Fibroblast of lung (primary cell): ENCODE measurements at regions not wholly inside any gene's neighbourhood (a gene's known extent, or its start where the extent isn't known, plus 50 kb on each side); places are given as distances from the start of the nearest gene placed in this dataset.
"Not testable (repeated sequence)": the region's sequence is repeated elsewhere in the genome, so short reads cannot be mapped to it uniquely, and the experiment has no call there.

Experiments used
- DNase-seq, 2 donors: peaks; one replicate each; pipeline versions ENCODE4 v3.0.0 to v3.0.0-alpha.2; 2010; ENCODE audit warnings: low read depth in 2 of 2
- H2AFZ ChIP-seq: 2 replicates; pipeline ENCODE4 v1.5.1; 2012; ENCODE audit warnings: low read length, control low read depth, inconsistent platforms
- H3K27ac ChIP-seq: 2 replicates; pipeline ENCODE4 v1.5.1; 2011; ENCODE audit warnings: low read length, control low read depth; ENCODE audit not compliant: insufficient read depth
- H3K27me3 ChIP-seq: 2 replicates; pipeline ENCODE4 v1.5.1; 2011; ENCODE audit warnings: mild to moderate bottlenecking, low read length; ENCODE audit not compliant: control insufficient read depth, insufficient read depth
- H3K36me3 ChIP-seq: 2 replicates; pipeline ENCODE4 v1.5.1; 2011; ENCODE audit warnings: low read length; ENCODE audit not compliant: control insufficient read depth, insufficient read depth
- H3K4me1 ChIP-seq: 2 replicates; pipeline ENCODE4 v1.5.1; 2011; ENCODE audit warnings: low read length; ENCODE audit not compliant: control insufficient read depth, insufficient read depth; ENCODE audit errors: extremely low read depth
- H3K4me2 ChIP-seq: 2 replicates; pipeline ENCODE4 v1.5.1; 2011; ENCODE audit warnings: low read length, control low read depth; ENCODE audit not compliant: insufficient read depth; ENCODE audit errors: extremely low read depth
- H3K4me3 ChIP-seq, 4 experiments: fragments of 200-600 bp in 1 of 4; sonication (generic) in 1 of 4; replicated peaks in 1 of 4; 2 replicates each; pipeline ENCODE4 v1.5.1; 2011 to 2016; ENCODE audit warnings: low read length in 4 of 4, low read depth in 3 of 4, mild to moderate bottlenecking in 3 of 4, control low read depth in 2 of 4, inconsistent platforms in 1 of 4, mixed read lengths in 1 of 4; ENCODE audit not compliant: insufficient read depth in 1 of 4; ENCODE audit errors: control extremely low read depth in 1 of 4
- H3K79me2 ChIP-seq: 2 replicates; pipeline ENCODE4 v1.5.1; 2012; ENCODE audit warnings: mild to moderate bottlenecking, low read length, inconsistent platforms; ENCODE audit not compliant: control insufficient read depth, insufficient read depth
- H3K9ac ChIP-seq: 2 replicates; pipeline ENCODE4 v1.5.1; 2011; ENCODE audit warnings: mild to moderate bottlenecking, low read length, control low read depth; ENCODE audit not compliant: insufficient read depth
- H3K9me3 ChIP-seq: 2 replicates; pipeline ENCODE4 v1.5.1; 2012; ENCODE audit warnings: low read depth, low read length; ENCODE audit not compliant: control insufficient read depth, insufficient read depth
- H4K20me1 ChIP-seq: 2 replicates; pipeline ENCODE4 v1.5.1; 2011; ENCODE audit warnings: low read length; ENCODE audit not compliant: control insufficient read depth, insufficient read depth; ENCODE audit errors: extremely low read depth
- CTCF ChIP-seq, 2 donors: IDR thresholded peaks in 1 of 2; conservative IDR thresholded peaks in 1 of 2; 1 replicate in 1 of 2; 2 replicates in 1 of 2; pipeline ENCODE4 v1.5.1; 2011 to 2012; ENCODE audit warnings: low read length in 2 of 2, control low read depth in 1 of 2, inconsistent platforms in 1 of 2, low read depth in 1 of 2, mild to moderate bottlenecking in 1 of 2
- EZH2 ChIP-seq: IDR thresholded peaks from 2 replicates; pipeline ENCODE4 v1.5.1; 2012; ENCODE audit warnings: low read length, control low read depth, mild to moderate bottlenecking; ENCODE audit errors: missing control alignments

GRCh38 chr7:32788174-32788573, 103.4 kb downstream of the KBTBD2 start:
- not testable (repeated sequence) for DNase-seq, H3K27ac ChIP-seq, H3K4me3 ChIP-seq

GRCh38 chr7:32785365-32785944, 106.1 kb downstream of the KBTBD2 start:
- H4K20me1 ChIP-seq, DNase-seq, H3K4me2 ChIP-seq, H3K9me3 ChIP-seq, H3K4me1 ChIP-seq, H3K27ac ChIP-seq, H2AFZ ChIP-seq, H3K79me2 ChIP-seq, H3K27me3 ChIP-seq, H3K36me3 ChIP-seq, H3K4me3 ChIP-seq, H3K9ac ChIP-seq: not testable (repeated sequence)

More at GRCh38 chr7:32788174-32788573, 103.4 kb downstream of the KBTBD2 start:
- not testable (repeated sequence) for H3K36me3 ChIP-seq, H3K4me2 ChIP-seq, H3K27me3 ChIP-seq, H2AFZ ChIP-seq, H3K4me1 ChIP-seq, H3K79me2 ChIP-seq, H3K9ac ChIP-seq, H4K20me1 ChIP-seq, H3K9me3 ChIP-seq

GRCh38 chr7:32779895-32780294, 111.7 kb downstream of the KBTBD2 start:
- not testable (repeated sequence) for H3K9me3 ChIP-seq, DNase-seq, H2AFZ ChIP-seq, H3K4me3 ChIP-seq, H4K20me1 ChIP-seq, H3K4me2 ChIP-seq, H3K4me1 ChIP-seq, H3K27ac ChIP-seq, H3K27me3 ChIP-seq, H3K79me2 ChIP-seq, H3K9ac ChIP-seq, H3K36me3 ChIP-seq

GRCh38 chr7:32779167-32779566, 112.4 kb downstream of the KBTBD2 start:
- Histone ChIP-seq H4K20me1 (no peaks in the 10 kb centered on the region), H3K27ac (no peak overlapping the region), H3K9me3 (no peaks in the 10 kb centered on the region), H3K4me1 (no peaks in the 10 kb centered on the region), H2AFZ (no peak overlapping the region), H3K4me2 (no peak overlapping the region), H3K79me2 (no peaks in the 10 kb centered on the region), H3K9ac (no peak overlapping the region), H3K4me3 (no peak overlapping the region), H3K27me3 (no peaks in the 10 kb centered on the region), H3K36me3 (no peaks in the 10 kb centered on the region)
- no peak for DNase-seq
- TF ChIP-seq EZH2 (no peak), CTCF (conservative IDR thresholded peaks at IDR 0.05 in 1 of 2, IDR thresholded peaks at IDR 0.05 in 1 of 2; ENCODE audit: low read depth in 1 of 2, low read length in 2 of 2) (no peak)

GRCh38 chr7:32777041-32777666, 114.4 kb downstream of the KBTBD2 start:
- H3K4me2 ChIP-seq, H3K27ac ChIP-seq: not testable (repeated sequence)
- DNase-seq: peak in 1 of 2 donors; percentile 52

GRCh38 chr7:32776318-32776717, 115.2 kb downstream of the KBTBD2 start:
- H3K36me3 ChIP-seq, DNase-seq, H3K4me2 ChIP-seq, H3K79me2 ChIP-seq, H3K9me3 ChIP-seq, H4K20me1 ChIP-seq, H3K27ac ChIP-seq, H3K27me3 ChIP-seq, H3K9ac ChIP-seq, H3K4me3 ChIP-seq, H3K4me1 ChIP-seq, H2AFZ ChIP-seq: not testable (repeated sequence)

More at GRCh38 chr7:32777041-32777666, 114.4 kb downstream of the KBTBD2 start:
- H3K4me3 ChIP-seq, H3K36me3 ChIP-seq, H4K20me1 ChIP-seq, H3K27me3 ChIP-seq, H3K4me1 ChIP-seq, H3K79me2 ChIP-seq, H3K9ac ChIP-seq, H3K9me3 ChIP-seq, H2AFZ ChIP-seq: not testable (repeated sequence)
